Keratinocyte (primary cell): ENCODE measurements at regions not wholly inside any gene's neighbourhood (a gene's known extent, or its start where the extent isn't known, plus 50 kb on each side); places are given as distances from the start of the nearest gene placed in this dataset.

Experiments used
- EZH2 ChIP-seq: IDR thresholded peaks from one replicate; pipeline ENCODE4 v1.6.1; 2012; ENCODE audit warnings: inconsistent platforms, mild to moderate bottlenecking, low read length, moderate library complexity
- TF ChIP-seq, protein P1 (sequence below), 3 experiments: IDR thresholded peaks in 1 of 3; conservative IDR thresholded peaks in 1 of 3; optimal IDR thresholded peaks in 1 of 3; 2 replicates in 2 of 3; 3 replicates in 1 of 3; pipeline versions ENCODE3 to v1.5.1; 2011; ENCODE audit warnings: low read length in 3 of 3, mild to moderate bottlenecking in 3 of 3, moderate library complexity in 2 of 3, control low read depth in 1 of 3, inconsistent platforms in 1 of 3; ENCODE audit not compliant: insufficient read depth in 2 of 3; ENCODE audit errors: extremely low read depth in 1 of 3

DNA sequence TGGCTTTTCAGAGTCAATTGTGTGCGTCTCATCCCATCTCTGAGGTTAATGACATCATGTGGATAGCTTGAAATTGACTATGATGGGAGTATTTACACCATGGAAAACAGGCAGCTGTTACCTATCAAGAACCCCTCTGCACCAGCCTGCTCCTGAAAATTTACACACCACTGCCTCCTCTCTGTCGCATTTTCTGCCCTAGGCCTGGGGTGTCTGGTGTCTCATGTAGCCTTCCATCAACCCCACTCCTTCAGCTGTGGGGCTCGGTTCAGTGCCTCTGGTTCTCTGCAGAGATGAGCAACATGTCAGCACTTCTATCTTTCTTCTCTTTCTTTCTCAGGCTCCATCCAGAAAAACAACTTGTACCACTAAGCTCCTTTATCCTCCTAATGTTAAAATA lies 600.5 kb downstream of the TYW1 start:
- TF ChIP-seq EZH2: no peak
- TF ChIP-seq, protein P1, sequence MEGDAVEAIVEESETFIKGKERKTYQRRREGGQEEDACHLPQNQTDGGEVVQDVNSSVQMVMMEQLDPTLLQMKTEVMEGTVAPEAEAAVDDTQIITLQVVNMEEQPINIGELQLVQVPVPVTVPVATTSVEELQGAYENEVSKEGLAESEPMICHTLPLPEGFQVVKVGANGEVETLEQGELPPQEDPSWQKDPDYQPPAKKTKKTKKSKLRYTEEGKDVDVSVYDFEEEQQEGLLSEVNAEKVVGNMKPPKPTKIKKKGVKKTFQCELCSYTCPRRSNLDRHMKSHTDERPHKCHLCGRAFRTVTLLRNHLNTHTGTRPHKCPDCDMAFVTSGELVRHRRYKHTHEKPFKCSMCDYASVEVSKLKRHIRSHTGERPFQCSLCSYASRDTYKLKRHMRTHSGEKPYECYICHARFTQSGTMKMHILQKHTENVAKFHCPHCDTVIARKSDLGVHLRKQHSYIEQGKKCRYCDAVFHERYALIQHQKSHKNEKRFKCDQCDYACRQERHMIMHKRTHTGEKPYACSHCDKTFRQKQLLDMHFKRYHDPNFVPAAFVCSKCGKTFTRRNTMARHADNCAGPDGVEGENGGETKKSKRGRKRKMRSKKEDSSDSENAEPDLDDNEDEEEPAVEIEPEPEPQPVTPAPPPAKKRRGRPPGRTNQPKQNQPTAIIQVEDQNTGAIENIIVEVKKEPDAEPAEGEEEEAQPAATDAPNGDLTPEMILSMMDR (optimal IDR thresholded peaks at IDR 0.05 in 1 of 3, IDR thresholded peaks at IDR 0.05 in 1 of 3, conservative IDR thresholded peaks at IDR 0.05 in 1 of 3; ENCODE audit: extremely low read depth in 1 of 3, insufficient read depth in 2 of 3, low read length in 3 of 3): no peak
